ENCODE measurements at regions not wholly inside any gene's neighbourhood (a gene's known extent, or its start where the extent isn't known, plus 50 kb on each side); places are given as distances from the start of the nearest gene placed in this dataset.

DNA sequence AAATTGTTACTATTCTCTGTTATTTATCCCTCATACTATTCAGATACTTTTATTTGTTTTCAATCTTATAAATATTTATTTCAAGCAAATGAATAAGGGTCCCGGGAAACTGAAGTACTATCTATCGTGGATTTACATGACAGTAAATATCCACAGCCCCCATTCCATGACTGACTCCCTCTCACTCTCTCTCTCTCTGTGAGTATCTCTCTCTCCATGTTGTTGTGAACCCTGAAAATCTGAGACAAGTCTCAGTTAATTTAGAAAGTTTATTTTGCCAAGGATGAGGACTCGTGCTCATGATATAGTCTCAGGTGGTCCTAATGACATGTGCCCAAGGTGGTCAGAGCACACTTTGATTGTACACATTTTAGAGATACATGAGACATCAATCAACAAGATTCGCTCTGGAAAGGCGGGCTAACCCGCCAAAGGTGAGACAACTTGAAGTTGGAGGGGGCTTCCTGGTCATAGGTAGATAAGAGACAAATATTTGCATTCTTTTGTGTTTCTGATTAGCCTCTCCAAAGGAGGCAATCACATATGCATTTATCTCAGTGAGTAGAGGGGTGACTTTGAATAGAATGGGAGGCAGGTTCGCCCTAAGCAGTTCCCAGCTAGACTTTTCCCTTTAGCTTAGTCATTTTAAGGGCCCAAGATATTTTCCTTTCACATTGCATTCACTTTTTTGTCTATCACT, 986.4 kb downstream of the NLGN4X start:
- Histone ChIP-seq H3K27ac (ENCODE audit: low read depth) (peak overlapping the region; percentile 96), H3K4me3 (peak overlapping the region; percentile 31; the same call in 1 of the 2 replicates), H3F3A (replicated peaks; ENCODE audit: low read depth) (no peaks in the 10 kb centered on the region), H3K27me3 (ENCODE audit: insufficient read depth) (no peaks in the 10 kb centered on the region), H3K36me3 (ENCODE audit: insufficient read depth) (no peaks in the 10 kb centered on the region), H3K9me2 (ENCODE audit: insufficient read depth) (no peaks in the 10 kb centered on the region), H2AFZ (no peak overlapping the region), H3K4me2 (peak overlapping the region; percentile 58), H3K79me2 (replicated peaks; ENCODE audit: insufficient read depth) (no peaks in the 10 kb centered on the region), H4K20me1 (replicated peaks; ENCODE audit: insufficient read depth) (no peaks in the 10 kb centered on the region), H3K4me1 (ENCODE audit: insufficient read depth) (peaks cover 8% of the 10 kb centered on the region)
- ATAC-seq (peak; percentile 80), DNase-seq (ENCODE audit: low spot score) (peak; percentile 45)
- Mint-ChIP-seq H3K27ac (peak overlapping the region; percentile 97), H3K4me3 (peak overlapping the region; percentile 61), H3K36me3 (ENCODE audit: low read depth) (peaks cover 30% of the 10 kb centered on the region; the same call in 2 of the 3 replicates), H3K4me1 (peaks cover 15% of the 10 kb centered on the region; the same call in 2 of the 3 replicates), H3K27me3 (ENCODE audit: insufficient read depth, low read depth, poor library complexity) (peaks cover 1% of the 10 kb centered on the region), H3K9me3 (peaks cover 18% of the 10 kb centered on the region; the same call in 2 of the 3 replicates)
- TF ChIP-seq NANOG (IDR thresholded peaks at IDR 0.05; ENCODE audit: borderline replicate concordance) (peak; percentile 57; the same call in 1 of the 2 replicates), EZH2phosphoT487 (IDR thresholded peaks at IDR 0.05; ENCODE audit: unreplicated experiment) (no peak), ZNF114 (CRISPR knock-in tag; IDR thresholded peaks at IDR 0.05) (no peak), POLR2AphosphoS5 (IDR thresholded peaks at IDR 0.05; ENCODE audit: low read depth) (no peak), JUNB (IDR thresholded peaks at IDR 0.05; ENCODE audit: unreplicated experiment) (no peak)
- TF ChIP-seq, protein P1, sequence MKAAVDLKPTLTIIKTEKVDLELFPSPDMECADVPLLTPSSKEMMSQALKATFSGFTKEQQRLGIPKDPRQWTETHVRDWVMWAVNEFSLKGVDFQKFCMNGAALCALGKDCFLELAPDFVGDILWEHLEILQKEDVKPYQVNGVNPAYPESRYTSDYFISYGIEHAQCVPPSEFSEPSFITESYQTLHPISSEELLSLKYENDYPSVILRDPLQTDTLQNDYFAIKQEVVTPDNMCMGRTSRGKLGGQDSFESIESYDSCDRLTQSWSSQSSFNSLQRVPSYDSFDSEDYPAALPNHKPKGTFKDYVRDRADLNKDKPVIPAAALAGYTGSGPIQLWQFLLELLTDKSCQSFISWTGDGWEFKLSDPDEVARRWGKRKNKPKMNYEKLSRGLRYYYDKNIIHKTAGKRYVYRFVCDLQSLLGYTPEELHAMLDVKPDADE (IDR thresholded peaks at IDR 0.05): no peak

- Histone ChIP-seq H4K20me1 (replicated peaks; ENCODE audit: insufficient read depth) (no peaks in the 10 kb centered on the region), H3K27me3 (ENCODE audit: insufficient read depth) (no peaks in the 10 kb centered on the region), H3K4me1 (ENCODE audit: insufficient read depth) (no peaks in the 10 kb centered on the region), H3K4me3 (no peak overlapping the region), H3K36me3 (ENCODE audit: insufficient read depth) (no peaks in the 10 kb centered on the region), H3K9me2 (ENCODE audit: insufficient read depth) (no peaks in the 10 kb centered on the region), H3F3A (replicated peaks; ENCODE audit: low read depth) (no peaks in the 10 kb centered on the region), H3K27ac (ENCODE audit: low read depth) (no peak overlapping the region), H3K79me2 (replicated peaks; ENCODE audit: insufficient read depth) (no peaks in the 10 kb centered on the region), H2AFZ (no peak overlapping the region), H3K4me2 (no peak overlapping the region)
- Mint-ChIP-seq H3K9me3 (peaks cover 18% of the 10 kb centered on the region; the same call in 2 of the 3 replicates), H3K27ac (no peak overlapping the region), H3K36me3 (ENCODE audit: low read depth) (peaks cover 34% of the 10 kb centered on the region; the same call in 2 of the 3 replicates), H3K27me3 (ENCODE audit: insufficient read depth, low read depth, poor library complexity) (no peaks in the 10 kb centered on the region), H3K4me1 (peaks cover 6% of the 10 kb centered on the region; the same call in 1 of the 3 replicates), H3K4me3 (no peak overlapping the region)
- DNase-seq (ENCODE audit: low spot score): no peak
- ATAC-seq: no peak
- TF ChIP-seq ZNF331 (CRISPR knock-in tag; IDR thresholded peaks at IDR 0.05; ENCODE audit: low read depth) (no peak), NANOG (IDR thresholded peaks at IDR 0.05; ENCODE audit: borderline replicate concordance) (no peak), REST (IDR thresholded peaks at IDR 0.05; ENCODE audit: unreplicated experiment) (no peak), STAT1 (IDR thresholded peaks at IDR 0.05; ENCODE audit: unreplicated experiment) (no peak), CTCF (conservative IDR thresholded peaks at IDR 0.05; ENCODE audit: low read depth in 2 of 2) (no peak), POLR2AphosphoS5 (IDR thresholded peaks at IDR 0.05; ENCODE audit: low read depth) (no peak), ZNF114 (CRISPR knock-in tag; IDR thresholded peaks at IDR 0.05) (no peak), JUNB (IDR thresholded peaks at IDR 0.05; ENCODE audit: unreplicated experiment) (no peak), EZH2 (IDR thresholded peaks at IDR 0.05; ENCODE audit: low read depth, unreplicated experiment) (no peak)
- TF ChIP-seq, protein P1 (IDR thresholded peaks at IDR 0.05): no peak
These were observed 991.9 kb downstream of the NLGN4X start for GRCh38 chrX:5236749-5237148.
